ENCODE measurements at regions not wholly inside any gene's neighbourhood (a gene's known extent, or its start where the extent isn't known, plus 50 kb on each side); places are given as distances from the start of the nearest gene placed in this dataset.

GRCh38 chr3:170809975-170810357, 60.0 kb downstream of the RPL22L1 start:
- Histone ChIP-seq H3K27me3 (peaks cover 4% of the 10 kb centered on the region), H3K4me1 (replicated peaks in 1 of 2) (peaks cover 0 to 7% of the 10 kb centered on the region in 2 donors), H3K36me3 (replicated peaks in 1 of 2) (no peaks in the 10 kb centered on the region), H3K9me3 (replicated peaks in 1 of 3) (no peaks in the 10 kb centered on the region), H3K4me3 (no peak overlapping the region), H3K27ac (no peak overlapping the region)
- intact Hi-C loops (cut with DNase I): loop anchor here (5.0 to 10.0 kb wide), 3 partner anchors 118 to 495 kb away; partner anchors contain the start of gene CLDN11 (in 1 of the 2)
- DNase-seq: no peak
- no peak for TF ChIP-seq CTCF (IDR thresholded peaks at IDR 0.05)
- WGBS, 4 donors: 32 to 40% (median 34%) methylated on average over 1 of the region's 1 CpG

GRCh38 chr3:170809007-170809974, 60.7 kb downstream of the RPL22L1 start:
- H3K4me1 ChIP-seq (replicated peaks in 1 of 2): peaks cover 0 to 7% of the 10 kb centered on the region in 2 donors
- H3K9me3 ChIP-seq (replicated peaks in 1 of 3): no peaks in the 10 kb centered on the region
- peak; percentile 18 to 63 (median 45) for DNase-seq
- TF ChIP-seq CTCF (IDR thresholded peaks at IDR 0.05) (peak; percentile 32 to 51 (median 47)), POLR2A (IDR thresholded peaks at IDR 0.05) (no peak)
- no peaks in the 10 kb centered on the region for H3K36me3 ChIP-seq (replicated peaks in 1 of 2)
- intact Hi-C loops (cut with DNase I): loop anchor here in 1 of 2 donors (5.0 kb wide), 1 partner anchor 117 kb away; no protein-coding TSS in a partner anchor
- no peak overlapping the region for H3K4me3 ChIP-seq
- peaks cover 4% of the 10 kb centered on the region for H3K27me3 ChIP-seq
- no peak overlapping the region for H3K27ac ChIP-seq
- WGBS, 4 donors: 72 to 77% (median 73%) methylated on average over 14 of the region's 14 CpGs

DNA sequence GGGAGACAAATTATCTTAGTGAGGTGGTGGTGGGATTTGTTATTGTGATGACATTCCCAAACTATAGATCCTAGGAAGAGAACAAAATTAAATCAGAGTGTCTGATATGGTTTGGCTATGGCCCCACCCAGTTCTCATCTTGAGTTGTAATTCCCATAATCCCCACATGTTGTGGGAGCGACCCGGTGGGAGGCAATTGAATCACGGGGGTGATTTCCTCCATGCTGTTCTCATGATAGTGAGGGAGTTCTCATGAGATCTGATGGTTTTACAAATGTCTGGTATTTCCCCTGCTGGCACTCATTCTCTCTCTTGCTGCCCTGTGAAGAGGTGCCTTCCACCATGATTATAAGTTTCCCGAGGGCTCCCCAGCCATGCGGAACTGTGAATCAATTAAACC, 62.0 kb downstream of the RPL22L1 start:
- no peak for DNase-seq
- Histone ChIP-seq H3K27ac (no peak overlapping the region), H3K4me3 (no peak overlapping the region), H3K9me3 (replicated peaks in 1 of 3) (no peaks in the 10 kb centered on the region), H3K36me3 (replicated peaks in 1 of 2) (no peaks in the 10 kb centered on the region), H3K27me3 (peaks cover 4% of the 10 kb centered on the region), H3K4me1 (replicated peaks in 1 of 2) (peaks cover 0 to 7% of the 10 kb centered on the region in 2 donors)
- 85 to 95% (median 92%) methylated on average over 5 of the region's 5 CpGs for WGBS, 4 donors
- TF ChIP-seq POLR2A (IDR thresholded peaks at IDR 0.05): no peak
- TF ChIP-seq CTCF (IDR thresholded peaks at IDR 0.05): no peak
- intact Hi-C loops (cut with DNase I): loop anchor here in 1 of 2 donors (5.0 kb wide), 1 partner anchor 116 kb away; no protein-coding TSS in a partner anchor

DNA sequence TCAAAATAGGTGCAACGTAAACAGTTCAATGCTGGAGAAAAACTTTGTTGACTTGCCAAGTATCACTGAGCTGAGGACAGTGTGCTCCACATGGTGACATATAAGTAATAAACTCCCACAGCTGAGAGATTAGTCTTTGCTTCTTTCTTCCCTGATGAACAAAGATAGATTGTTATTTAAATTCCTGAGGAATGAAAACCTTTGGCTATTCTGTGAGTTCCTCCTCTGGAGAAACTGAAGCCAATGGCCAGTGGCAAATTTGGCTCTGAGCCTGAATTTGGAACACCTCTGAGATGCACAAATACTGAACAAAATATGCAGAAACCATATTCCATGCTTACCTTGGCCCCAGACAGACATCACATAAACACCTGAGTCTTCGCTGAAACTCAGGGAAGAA, 63.3 kb downstream of the RPL22L1 start:
- no peaks in the 10 kb centered on the region for H3K9me3 ChIP-seq (replicated peaks in 1 of 3)
- intact Hi-C loops (cut with DNase I): loop anchor here in 1 of 2 donors (2.0 to 5.0 kb wide), 2 partner anchors 114 to 392 kb away; no protein-coding TSS in a partner anchor
- no peak for TF ChIP-seq CTCF (IDR thresholded peaks at IDR 0.05)
- no peak for TF ChIP-seq POLR2A (IDR thresholded peaks at IDR 0.05)

More for the DNA sequence above, 63.3 kb downstream of the RPL22L1 start:
- Histone ChIP-seq H3K4me3 (no peak overlapping the region), H3K27me3 (peaks cover 4% of the 10 kb centered on the region), H3K27ac (no peak overlapping the region), H3K36me3 (replicated peaks in 1 of 2) (no peaks in the 10 kb centered on the region), H3K4me1 (replicated peaks in 1 of 2) (peaks cover 0 to 4% of the 10 kb centered on the region in 2 donors)
- 83 to 100% (median 94%) methylated on average over 2 of the region's 2 CpGs for WGBS, 4 donors
- DNase-seq: no peak
